BJ (cell line): ENCODE measurements at regions not wholly inside any gene's neighbourhood (a gene's known extent, or its start where the extent isn't known, plus 50 kb on each side); places are given as distances from the start of the nearest gene placed in this dataset.

Experiments used
- CTCF ChIA-PET: fragments of 350-600 bp; formaldehyde crosslinking; extraction: SDS; loops from one replicate; lab custom pipeline; 2021; ENCODE audit warnings: antibody characterized with exemption, inconsistent platforms; lab: Yijun Ruan, JAX
- POLR2A ChIA-PET: fragments of 300-600 bp; sonication (Branson Sonifier 250); formaldehyde crosslinking; extraction: SDS; loops from one replicate; lab custom pipeline; 2021; ENCODE audit warnings: antibody characterized with exemption; lab: Charles Lee
- DNase-seq: peaks from one replicate; pipeline ENCODE4 v3.0.0-alpha.2; 2011; ENCODE audit warnings: low read depth
- H3K27me3 ChIP-seq: 2 replicates; pipeline ENCODE4 v1.6.0; 2011; ENCODE audit warnings: low read length; ENCODE audit not compliant: control insufficient read depth, insufficient read depth
- H3K36me3 ChIP-seq: 2 replicates; pipeline ENCODE4 v1.5.1; 2011; ENCODE audit warnings: low read length; ENCODE audit not compliant: control insufficient read depth, insufficient read depth
- H3K4me3 ChIP-seq: 2 replicates; pipeline ENCODE4 v1.5.1; 2011; ENCODE audit warnings: low read depth, mild to moderate bottlenecking, control low read depth, low read length
- CTCF ChIP-seq: IDR thresholded peaks from 2 replicates; pipeline ENCODE4 v1.5.1; 2011; ENCODE audit warnings: low read depth, mild to moderate bottlenecking, control low read depth, inconsistent platforms, low read length, moderate library complexity; ENCODE audit not compliant: insufficient read depth

- TF ChIP-seq CTCF: no peak
- no peak for DNase-seq
- Histone ChIP-seq H3K4me3 (no peak overlapping the region), H3K36me3 (no peaks in the 10 kb centered on the region; the same call in 1 of the 2 replicates), H3K27me3 (no peaks in the 10 kb centered on the region)
- ChIA-PET POLR2A (no interaction called here), CTCF (no interaction called here)
Measured at GRCh38 chr6:164889980-164890379, 419.4 kb downstream of the C6orf118 start.

GRCh38 chr6:164887660-164888059, 421.7 kb downstream of the C6orf118 start:
- Histone ChIP-seq H3K27me3 (no peaks in the 10 kb centered on the region), H3K36me3 (no peaks in the 10 kb centered on the region; the same call in 1 of the 2 replicates), H3K4me3 (no peak overlapping the region)
- no peak for TF ChIP-seq CTCF
- no peak for DNase-seq
- ChIA-PET CTCF (no interaction called here), POLR2A (no interaction called here)

GRCh38 chr6:164882236-164882635, 427.2 kb downstream of the C6orf118 start:
- POLR2A ChIA-PET: no interaction called here
- no peaks in the 10 kb centered on the region for H3K27me3 ChIP-seq
- no peak for TF ChIP-seq CTCF
- H3K4me3 ChIP-seq: no peak overlapping the region
- H3K36me3 ChIP-seq: no peaks in the 10 kb centered on the region; the same call in 1 of the 2 replicates
- CTCF ChIA-PET: no interaction called here
- no peak for DNase-seq

- POLR2A ChIA-PET: no interaction called here
- Histone ChIP-seq H3K36me3 (no peaks in the 10 kb centered on the region), H3K4me3 (no peak overlapping the region), H3K27me3 (no peaks in the 10 kb centered on the region)
- no peak for TF ChIP-seq CTCF
- CTCF ChIA-PET: no interaction called here
- DNase-seq: no peak
Measured at GRCh38 chr6:164871783-164872182, 437.6 kb downstream of the C6orf118 start.

- DNase-seq: no peak
- Histone ChIP-seq H3K36me3 (no peaks in the 10 kb centered on the region), H3K4me3 (no peak overlapping the region), H3K27me3 (no peaks in the 10 kb centered on the region)
- ChIA-PET POLR2A (no interaction called here), CTCF (no interaction called here)
- TF ChIP-seq CTCF: no peak
Measured at GRCh38 chr6:164870164-164870563, 439.2 kb downstream of the C6orf118 start.
